GM18873 (cell line): ENCODE measurements at regions not wholly inside any gene's neighbourhood (a gene's known extent, or its start where the extent isn't known, plus 50 kb on each side); places are given as distances from the start of the nearest gene placed in this dataset.

Experiments
- ATAC-seq: cut with Tn5 transposase; IDR thresholded peaks from one replicate; pipeline ENCODE4 v1.9.1; 2021; ENCODE audit warnings: mild to moderate bottlenecking, moderate library complexity, moderate number of reproducible peaks; ENCODE audit not compliant: unreplicated experiment, low FRiP score

GRCh38 chr1:193762236-193762635 is 575.8 kb upstream of the B3GALT2 start:
- ATAC-seq = no peak

DNA sequence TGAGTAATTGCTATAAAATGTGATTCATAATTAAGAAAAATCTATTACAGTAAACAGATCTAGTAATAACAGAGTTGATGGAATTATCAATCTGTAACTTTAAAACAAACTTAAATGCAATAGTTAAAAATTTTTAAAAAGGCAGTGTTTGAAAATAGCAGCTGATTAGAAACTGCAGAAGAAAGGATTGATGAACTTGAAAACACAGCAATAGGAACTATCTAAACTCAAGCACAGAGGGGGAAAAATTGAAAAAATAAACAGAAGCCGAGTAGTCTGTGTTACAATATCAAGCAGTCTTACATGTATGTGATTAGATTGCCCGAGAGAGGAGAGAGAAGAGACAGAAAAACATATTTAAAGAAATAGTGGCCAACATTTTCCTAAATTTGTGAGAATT is 569.0 kb upstream of the B3GALT2 start:
- ATAC-seq = no peak

GRCh38 chr1:193754732-193755427 is 568.5 kb upstream of the B3GALT2 start:
- no peak for ATAC-seq

DNA sequence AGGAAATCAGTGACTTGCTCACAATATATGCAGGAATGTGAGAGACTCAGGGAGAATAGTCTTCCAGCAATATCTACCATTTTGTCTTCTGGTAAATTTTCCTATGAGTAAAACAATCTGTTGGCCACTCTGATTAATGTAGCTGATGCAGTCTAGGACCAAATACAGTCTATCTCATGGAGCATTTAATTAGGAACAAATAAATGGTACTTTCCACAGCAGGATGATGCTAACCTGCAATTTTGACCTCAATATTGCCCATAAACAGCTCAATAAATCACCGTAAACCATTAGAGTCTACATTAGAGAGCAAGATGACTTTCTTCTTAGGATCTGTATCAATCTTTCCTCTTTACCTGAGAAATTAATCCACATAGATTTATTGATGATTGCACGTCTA is 567.7 kb upstream of the B3GALT2 start:
- ATAC-seq = no peak

DNA sequence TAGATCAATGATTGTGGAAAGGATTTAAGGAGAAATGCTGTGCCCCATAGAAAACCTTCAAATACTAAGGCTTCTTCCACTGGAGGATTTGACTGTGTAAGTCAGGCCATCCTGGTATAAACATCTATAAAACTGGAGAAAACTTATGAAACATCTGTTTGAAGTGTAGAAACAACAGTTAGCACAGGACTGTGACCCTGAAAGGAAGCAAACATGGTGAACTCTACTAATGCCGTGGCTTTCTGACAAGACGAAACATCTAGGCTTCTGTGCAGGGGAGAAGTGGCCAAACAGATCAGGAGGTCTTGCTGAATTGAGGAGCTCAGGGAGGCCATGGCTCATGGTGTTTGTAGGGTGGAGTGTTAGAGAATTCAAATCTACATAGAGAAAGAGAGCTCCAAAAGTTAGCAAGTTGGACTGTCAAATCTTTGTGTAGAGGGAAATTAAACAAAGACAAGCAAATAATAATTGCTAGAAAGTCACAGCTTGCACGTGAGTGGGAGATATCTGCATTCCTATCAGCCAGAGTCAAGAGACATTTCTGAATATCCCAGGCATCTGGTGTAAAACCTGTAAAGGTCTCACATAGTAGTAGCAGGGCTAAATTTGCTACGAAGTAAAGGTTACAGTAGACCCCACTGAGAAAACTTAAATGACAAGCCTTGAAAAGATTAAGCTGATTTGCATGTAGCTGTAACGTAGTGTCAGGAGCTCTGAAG is 566.8 kb upstream of the B3GALT2 start:
- no peak for ATAC-seq

DNA sequence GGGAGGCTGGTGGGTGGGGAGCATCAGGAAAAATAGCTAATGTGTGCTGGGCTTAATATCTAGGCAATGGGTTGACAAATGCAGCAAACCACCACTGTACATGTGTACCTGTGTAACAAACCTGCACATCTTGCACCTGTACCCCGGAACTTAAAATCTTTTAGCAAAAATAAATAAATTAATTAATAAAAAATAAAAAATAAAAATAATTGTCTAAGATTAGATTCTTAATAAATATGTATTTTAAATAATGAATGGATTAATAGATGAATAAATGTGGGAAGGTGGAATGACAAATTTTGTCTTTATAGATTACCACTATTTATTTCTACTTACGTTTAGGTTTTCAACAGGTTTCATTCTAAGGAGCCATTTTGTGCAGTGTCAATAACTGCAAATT is 563.5 kb upstream of the B3GALT2 start:
- ATAC-seq = no peak

GRCh38 chr1:193747579-193747978 is 561.2 kb upstream of the B3GALT2 start:
- ATAC-seq = no peak

DNA sequence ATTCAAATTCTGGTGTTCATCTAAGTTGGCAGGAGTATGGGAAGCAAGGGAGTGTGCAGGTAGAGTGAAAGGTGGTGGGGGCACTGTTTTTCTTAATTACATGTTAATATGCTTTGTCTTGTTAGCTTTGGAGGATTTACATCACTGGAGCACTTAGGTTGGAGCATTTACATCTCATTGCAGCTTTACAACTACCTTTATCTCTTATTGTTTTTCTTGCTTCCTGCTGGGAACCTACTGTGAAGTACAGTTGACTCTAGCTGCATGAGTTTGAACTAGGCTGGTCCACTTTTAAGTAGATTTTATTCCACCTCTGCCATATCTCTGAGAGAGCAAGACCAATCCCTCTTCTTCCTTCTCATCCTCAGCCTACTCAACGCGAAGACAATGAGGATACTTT is 554.8 kb upstream of the B3GALT2 start:
- no peak for ATAC-seq

DNA sequence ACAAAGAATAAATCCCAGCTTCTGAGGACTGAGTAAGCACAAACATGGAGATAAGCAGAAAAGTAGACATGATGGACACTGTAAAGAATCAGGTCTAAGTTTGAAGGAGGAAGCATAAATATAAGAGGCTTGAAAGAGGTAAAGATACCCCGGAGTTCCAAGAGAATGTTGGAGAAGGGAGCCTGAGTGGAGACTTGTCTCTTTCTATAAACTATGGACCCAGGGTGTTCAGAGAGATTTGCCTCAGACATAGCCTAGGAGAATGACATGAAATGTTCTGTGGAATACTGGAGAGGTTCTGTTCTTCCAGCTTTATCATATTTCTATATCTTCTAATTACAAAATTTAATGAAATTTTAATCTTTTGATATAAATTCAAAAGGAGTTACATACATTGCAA is 554.3 kb upstream of the B3GALT2 start:
- no peak for ATAC-seq

DNA sequence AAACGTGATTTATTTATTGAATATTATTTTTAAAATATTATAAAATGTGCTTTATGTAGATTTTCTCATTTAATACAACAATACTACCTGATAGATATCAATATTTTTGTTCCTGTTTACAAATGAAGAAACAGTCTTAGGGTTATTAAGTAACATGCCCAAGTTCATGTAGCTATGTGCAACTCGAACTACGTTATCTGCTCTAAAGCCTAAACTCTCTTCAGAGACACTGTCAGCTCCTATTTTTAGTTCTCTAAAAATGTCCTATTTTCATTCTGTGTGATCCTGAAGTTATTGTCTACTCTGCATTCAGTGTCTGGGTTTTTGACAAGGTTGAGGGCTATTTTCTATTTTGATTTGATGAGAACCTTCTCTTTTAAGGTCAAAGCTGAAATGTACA is 550.1 kb upstream of the B3GALT2 start:
- no peak for ATAC-seq

DNA sequence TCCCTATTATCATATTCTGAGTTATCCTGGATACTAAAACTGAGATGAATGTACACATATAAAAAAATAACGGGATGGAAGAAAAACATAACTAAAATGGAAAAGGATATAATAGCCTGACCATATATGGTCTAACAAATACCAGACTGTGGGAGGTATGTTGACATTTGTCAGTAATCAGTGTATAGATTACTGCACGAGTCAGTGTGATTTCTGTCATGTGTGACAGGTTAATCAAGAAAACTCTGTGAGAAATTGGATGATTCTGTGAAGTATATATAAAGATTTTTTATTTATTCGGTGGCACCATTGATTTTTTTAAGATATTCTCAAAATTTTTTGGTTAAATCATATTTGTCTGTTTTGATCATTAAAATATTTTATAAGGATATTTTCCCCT is 547.3 kb upstream of the B3GALT2 start:
- ATAC-seq = no peak

DNA sequence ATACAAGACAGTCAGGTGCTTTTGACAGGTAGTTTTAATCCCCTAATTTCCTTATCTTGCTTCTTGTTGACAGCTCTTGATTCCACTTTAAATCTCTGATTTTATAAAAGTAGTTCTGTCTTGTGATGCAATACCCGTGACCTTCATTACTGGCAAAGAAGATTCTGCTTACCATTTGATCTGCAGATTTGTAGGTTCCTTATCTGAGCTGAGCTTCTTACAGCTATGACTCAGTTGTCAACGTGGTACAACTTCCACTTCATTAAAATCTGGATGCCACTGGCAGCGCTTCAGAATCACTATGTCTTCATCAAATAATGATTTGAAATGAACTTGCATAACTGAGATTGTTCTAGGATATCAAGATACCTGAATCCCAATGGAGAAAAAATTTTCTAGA is 543.6 kb upstream of the B3GALT2 start:
- no peak for ATAC-seq

- ATAC-seq = no peak
These were observed 543.0 kb upstream of the B3GALT2 start for GRCh38 chr1:193729429-193729828.

GRCh38 chr1:193727850-193728249 is 541.4 kb upstream of the B3GALT2 start:
- ATAC-seq = no peak

GRCh38 chr1:193726722-193727121 is 540.3 kb upstream of the B3GALT2 start:
- ATAC-seq = no peak

GRCh38 chr1:193712392-193712791 is 526.0 kb upstream of the B3GALT2 start:
- no peak for ATAC-seq

- ATAC-seq = no peak
These were observed 523.2 kb upstream of the B3GALT2 start for GRCh38 chr1:193709607-193710006.

GRCh38 chr1:193707271-193708021 is 521.0 kb upstream of the B3GALT2 start:
- ATAC-seq = no peak

GRCh38 chr1:193706766-193707165 is 520.4 kb upstream of the B3GALT2 start:
- ATAC-seq = no peak

DNA sequence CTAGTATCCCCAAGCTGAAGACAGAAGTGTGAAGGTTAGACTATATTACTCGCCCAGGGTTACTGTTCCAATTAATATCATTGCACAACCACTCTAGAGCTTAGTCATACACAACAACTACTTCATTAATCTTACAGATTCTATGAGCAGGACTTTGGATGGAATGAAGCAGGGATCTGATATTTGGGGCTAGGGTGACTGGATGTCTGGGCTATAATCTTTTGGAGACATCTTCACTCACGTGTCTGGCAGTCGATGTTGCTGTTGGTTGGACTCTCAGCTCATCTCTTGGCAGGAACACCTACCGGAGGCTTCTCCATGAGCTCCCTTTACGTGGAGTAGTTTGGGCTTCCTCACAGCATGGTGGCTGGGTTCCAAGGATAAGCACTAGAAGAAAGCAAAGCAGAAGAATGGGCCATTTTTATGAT is 519.2 kb upstream of the B3GALT2 start:
- no peak for ATAC-seq

GRCh38 chr1:193703655-193704054 is 517.2 kb upstream of the B3GALT2 start:
- no peak for ATAC-seq
